ENCODE measurements at regions not wholly inside any gene's neighbourhood (a gene's known extent, or its start where the extent isn't known, plus 50 kb on each side); places are given as distances from the start of the nearest gene placed in this dataset.

- H3K9me3 ChIP-seq: no peaks in the 10 kb centered on the region
- H3K4me3 Mint-ChIP-seq (ENCODE audit: unreplicated experiment): no peak overlapping the region
- no TSS peak for BruUV-seq (replicated peaks)
Observed at GRCh38 chr4:177177541-177178081, 132.1 kb upstream of the NEIL3 start.

GRCh38 chr4:177178246-177178645 lies 131.4 kb upstream of the NEIL3 start:
- H3K4me1 ChIP-seq: no peaks in the 10 kb centered on the region
- no peak for TF ChIP-seq CTCF (IDR thresholded peaks at IDR 0.05; ENCODE audit: insufficient read depth in 1 of 2, low read depth in 1 of 2, low read length in 1 of 2, severe bottlenecking in 1 of 2, unreplicated experiment in 1 of 2)
- no peak for DNase-seq
- Mint-ChIP-seq H3K4me1 (ENCODE audit: low read depth, unreplicated experiment) (no peaks in the 10 kb centered on the region), H3K27ac (ENCODE audit: unreplicated experiment) (no peak overlapping the region), H3K36me3 (ENCODE audit: insufficient read depth, unreplicated experiment) (no peaks in the 10 kb centered on the region), H3K27me3 (ENCODE audit: insufficient read depth, unreplicated experiment) (no peaks in the 10 kb centered on the region), H3K4me3 (ENCODE audit: unreplicated experiment) (no peak overlapping the region), H3K9me3 (ENCODE audit: unreplicated experiment) (no peaks in the 10 kb centered on the region)
- H3K9me3 ChIP-seq: no peaks in the 10 kb centered on the region
- CTCF ChIA-PET: no interaction called here
- intact Hi-C loops (cut with micrococcal nuclease; ENCODE audit: unreplicated experiment): no loop called here
- BruUV-seq (replicated peaks): no TSS peak
- H3K36me3 ChIP-seq (ENCODE audit: control insufficient read depth, insufficient read depth, low read length): no peaks in the 10 kb centered on the region
- no peak overlapping the region for H3K4me3 ChIP-seq (ENCODE audit: low read depth, low read length)
- POLR2A ChIA-PET: no interaction called here
- no peaks in the 10 kb centered on the region for H3K27me3 ChIP-seq (replicated peaks; ENCODE audit: control insufficient read depth, insufficient read depth, low read length)

More at GRCh38 chr4:177177541-177178081, 132.1 kb upstream of the NEIL3 start:
- TF ChIP-seq CTCF (IDR thresholded peaks at IDR 0.05; ENCODE audit: insufficient read depth in 1 of 2, low read depth in 1 of 2, low read length in 1 of 2, severe bottlenecking in 1 of 2, unreplicated experiment in 1 of 2): no peak
- Histone ChIP-seq H3K36me3 (ENCODE audit: control insufficient read depth, insufficient read depth, low read length) (no peaks in the 10 kb centered on the region), H3K4me3 (ENCODE audit: low read depth, low read length) (no peak overlapping the region), H3K4me1 (no peaks in the 10 kb centered on the region), H3K27me3 (replicated peaks; ENCODE audit: control insufficient read depth, insufficient read depth, low read length) (no peaks in the 10 kb centered on the region)
- intact Hi-C loops (cut with micrococcal nuclease; ENCODE audit: unreplicated experiment): no loop called here
- H3K27ac Mint-ChIP-seq (ENCODE audit: unreplicated experiment): no peak overlapping the region
- no peaks in the 10 kb centered on the region for H3K36me3 Mint-ChIP-seq (ENCODE audit: insufficient read depth, unreplicated experiment)
- CTCF ChIA-PET: no interaction called here
- no peaks in the 10 kb centered on the region for H3K4me1 Mint-ChIP-seq (ENCODE audit: low read depth, unreplicated experiment)
- no peak for DNase-seq
- POLR2A ChIA-PET: no interaction called here
- H3K9me3 Mint-ChIP-seq (ENCODE audit: unreplicated experiment): no peaks in the 10 kb centered on the region
- no peaks in the 10 kb centered on the region for H3K27me3 Mint-ChIP-seq (ENCODE audit: insufficient read depth, unreplicated experiment)

GRCh38 chr4:177182166-177182565 lies 127.5 kb upstream of the NEIL3 start:
- H3K4me1 Mint-ChIP-seq (ENCODE audit: low read depth, unreplicated experiment): no peaks in the 10 kb centered on the region
- intact Hi-C loops (cut with micrococcal nuclease; ENCODE audit: unreplicated experiment): no loop called here
- no peaks in the 10 kb centered on the region for H3K36me3 ChIP-seq (ENCODE audit: control insufficient read depth, insufficient read depth, low read length)
- no peak for TF ChIP-seq CTCF (IDR thresholded peaks at IDR 0.05; ENCODE audit: insufficient read depth in 1 of 2, low read depth in 1 of 2, low read length in 1 of 2, severe bottlenecking in 1 of 2, unreplicated experiment in 1 of 2)
- no peaks in the 10 kb centered on the region for H3K4me1 ChIP-seq
- BruUV-seq (replicated peaks): no TSS peak
- no peak for DNase-seq
- no peaks in the 10 kb centered on the region for H3K9me3 ChIP-seq
- no peaks in the 10 kb centered on the region for H3K27me3 Mint-ChIP-seq (ENCODE audit: insufficient read depth, unreplicated experiment)
- H3K27ac Mint-ChIP-seq (ENCODE audit: unreplicated experiment): no peak overlapping the region
- no peaks in the 10 kb centered on the region for H3K36me3 Mint-ChIP-seq (ENCODE audit: insufficient read depth, unreplicated experiment)
- CTCF ChIA-PET: no interaction called here
- H3K4me3 ChIP-seq (ENCODE audit: low read depth, low read length): no peak overlapping the region
- H3K4me3 Mint-ChIP-seq (ENCODE audit: unreplicated experiment): no peak overlapping the region
- POLR2A ChIA-PET: no interaction called here
- H3K9me3 Mint-ChIP-seq (ENCODE audit: unreplicated experiment): no peaks in the 10 kb centered on the region
- no peaks in the 10 kb centered on the region for H3K27me3 ChIP-seq (replicated peaks; ENCODE audit: control insufficient read depth, insufficient read depth, low read length)
